HFFc6 (cell line): ENCODE measurements at regions not wholly inside any gene's neighbourhood (a gene's known extent, or its start where the extent isn't known, plus 50 kb on each side); places are given as distances from the start of the nearest gene placed in this dataset.

Experiments used
- DNase-seq: peaks from one replicate; pipeline ENCODE4 v3.0.0-alpha.2; 2018
- H3K27ac Mint-ChIP-seq: 2 replicates; pipeline ENCODE4 v1.8.0; 2020; ENCODE audit warnings: mild to moderate bottlenecking, mixed read lengths
- H3K27me3 Mint-ChIP-seq: 2 replicates; pipeline ENCODE4 v1.8.0; 2021; ENCODE audit warnings: mild to moderate bottlenecking, moderate library complexity, mixed read lengths; ENCODE audit not compliant: insufficient read depth
- H3K36me3 Mint-ChIP-seq: 2 replicates; pipeline ENCODE4 v1.8.0; 2021; ENCODE audit warnings: low read depth, mixed read lengths
- H3K4me1 Mint-ChIP-seq: 2 replicates; pipeline ENCODE4 v1.8.0; 2020; ENCODE audit warnings: low read depth, mixed read lengths
- H3K4me3 Mint-ChIP-seq: 2 replicates; pipeline ENCODE4 v1.8.0; 2020; ENCODE audit warnings: mild to moderate bottlenecking, moderate library complexity, mixed read lengths
- H3K9me3 Mint-ChIP-seq: 2 replicates; pipeline ENCODE4 v1.8.0; 2020; ENCODE audit warnings: mild to moderate bottlenecking, mixed read lengths
- CTCF ChIP-seq: fragments of 200-600 bp; sonication (generic); IDR thresholded peaks from 2 replicates; pipeline ENCODE4 v1.5.0; 2021; ENCODE audit warnings: antibody characterized with exemption, mild to moderate bottlenecking

GRCh38 chr12:41801261-41801660, 343.4 kb downstream of the GXYLT1 start:
- Mint-ChIP-seq H3K27me3 (peaks cover 2% of the 10 kb centered on the region; the same call in 1 of the 2 replicates), H3K27ac (no peak overlapping the region), H3K4me3 (no peak overlapping the region), H3K9me3 (peaks cover 27% of the 10 kb centered on the region), H3K36me3 (no peaks in the 10 kb centered on the region), H3K4me1 (no peaks in the 10 kb centered on the region)
- no peak for TF ChIP-seq CTCF
- DNase-seq, result no peak

- no peak overlapping the region for H3K27ac Mint-ChIP-seq
- no peaks in the 10 kb centered on the region for H3K4me1 Mint-ChIP-seq
- H3K27me3 Mint-ChIP-seq, result peaks cover 2% of the 10 kb centered on the region; the same call in 1 of the 2 replicates
- H3K4me3 Mint-ChIP-seq, result no peak overlapping the region
- TF ChIP-seq CTCF, result no peak
- peaks cover 25% of the 10 kb centered on the region for H3K9me3 Mint-ChIP-seq
- no peaks in the 10 kb centered on the region for H3K36me3 Mint-ChIP-seq
- DNase-seq, result no peak
These were observed 345.0 kb downstream of the GXYLT1 start for GRCh38 chr12:41799671-41800070.

GRCh38 chr12:41795910-41796309, 348.8 kb downstream of the GXYLT1 start:
- peaks cover 48% of the 10 kb centered on the region for H3K9me3 Mint-ChIP-seq
- no peak overlapping the region for H3K27ac Mint-ChIP-seq
- TF ChIP-seq CTCF, result no peak
- no peaks in the 10 kb centered on the region for H3K27me3 Mint-ChIP-seq
- H3K36me3 Mint-ChIP-seq, result peaks cover 7% of the 10 kb centered on the region; the same call in 1 of the 2 replicates
- no peak overlapping the region for H3K4me3 Mint-ChIP-seq
- DNase-seq, result no peak
- no peaks in the 10 kb centered on the region for H3K4me1 Mint-ChIP-seq

GRCh38 chr12:41795051-41795600, 349.5 kb downstream of the GXYLT1 start:
- TF ChIP-seq CTCF, result no peak
- no peak overlapping the region for H3K4me3 Mint-ChIP-seq
- no peaks in the 10 kb centered on the region for H3K27me3 Mint-ChIP-seq
- DNase-seq, result no peak
- no peaks in the 10 kb centered on the region for H3K4me1 Mint-ChIP-seq
- H3K9me3 Mint-ChIP-seq, result peaks cover 53% of the 10 kb centered on the region
- H3K27ac Mint-ChIP-seq, result no peak overlapping the region
- peaks cover 7% of the 10 kb centered on the region; the same call in 1 of the 2 replicates for H3K36me3 Mint-ChIP-seq

- Mint-ChIP-seq H3K36me3 (peaks cover 7% of the 10 kb centered on the region; the same call in 1 of the 2 replicates), H3K27ac (no peak overlapping the region)
These were observed 350.3 kb downstream of the GXYLT1 start for GRCh38 chr12:41794336-41794735.

More at GRCh38 chr12:41794336-41794735, 350.3 kb downstream of the GXYLT1 start:
- Mint-ChIP-seq H3K4me3 (no peak overlapping the region), H3K9me3 (peaks cover 53% of the 10 kb centered on the region), H3K4me1 (no peaks in the 10 kb centered on the region), H3K27me3 (no peaks in the 10 kb centered on the region)
- no peak for DNase-seq
- TF ChIP-seq CTCF, result no peak
